Thyroid gland (tissue), 4 donors: ENCODE measurements at regions not wholly inside any gene's neighbourhood (a gene's known extent, or its start where the extent isn't known, plus 50 kb on each side); places are given as distances from the start of the nearest gene placed in this dataset.

Experiments used
- POLR2A ChIP-seq, 2 donors: fragments of 450-650 bp; IDR thresholded peaks; one replicate each; pipeline ENCODE4 v1.6.1; 2017; ENCODE audit warnings: antibody characterized with exemption in 2 of 2, mild to moderate bottlenecking in 2 of 2, moderate library complexity in 1 of 2
- TF ChIP-seq, protein P1 (sequence below), 6 experiments: fragments of 200-600 bp in 3 of 6; fragments of 450-650 bp in 3 of 6; sonication (generic) in 3 of 6; IDR thresholded peaks; one replicate each; pipeline ENCODE4 v1.5.1; 2016 to 2019; ENCODE audit warnings: antibody characterized with exemption in 6 of 6, mild to moderate bottlenecking in 2 of 6, inconsistent platforms in 1 of 6, moderate library complexity in 1 of 6

DNA sequence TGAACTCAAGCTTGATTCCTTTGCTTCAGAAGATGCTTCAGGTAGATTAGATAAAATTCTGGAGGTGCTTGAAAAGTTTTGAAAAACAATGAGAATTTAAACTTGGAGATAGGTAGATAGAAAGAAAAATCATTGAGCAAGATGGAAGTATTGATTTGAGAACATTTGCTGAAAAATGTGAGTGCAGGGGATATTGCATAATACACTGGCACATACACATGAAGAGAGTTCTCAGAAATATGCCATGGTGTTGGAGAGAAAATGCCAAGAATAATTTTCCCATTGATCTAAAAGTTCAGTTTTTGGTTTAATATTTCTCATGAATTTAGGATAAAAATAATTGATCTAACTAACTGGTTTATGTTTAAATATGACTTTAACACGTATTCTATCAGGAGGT, 107.2 kb upstream of the GBE1 start:
- TF ChIP-seq, protein P1, sequence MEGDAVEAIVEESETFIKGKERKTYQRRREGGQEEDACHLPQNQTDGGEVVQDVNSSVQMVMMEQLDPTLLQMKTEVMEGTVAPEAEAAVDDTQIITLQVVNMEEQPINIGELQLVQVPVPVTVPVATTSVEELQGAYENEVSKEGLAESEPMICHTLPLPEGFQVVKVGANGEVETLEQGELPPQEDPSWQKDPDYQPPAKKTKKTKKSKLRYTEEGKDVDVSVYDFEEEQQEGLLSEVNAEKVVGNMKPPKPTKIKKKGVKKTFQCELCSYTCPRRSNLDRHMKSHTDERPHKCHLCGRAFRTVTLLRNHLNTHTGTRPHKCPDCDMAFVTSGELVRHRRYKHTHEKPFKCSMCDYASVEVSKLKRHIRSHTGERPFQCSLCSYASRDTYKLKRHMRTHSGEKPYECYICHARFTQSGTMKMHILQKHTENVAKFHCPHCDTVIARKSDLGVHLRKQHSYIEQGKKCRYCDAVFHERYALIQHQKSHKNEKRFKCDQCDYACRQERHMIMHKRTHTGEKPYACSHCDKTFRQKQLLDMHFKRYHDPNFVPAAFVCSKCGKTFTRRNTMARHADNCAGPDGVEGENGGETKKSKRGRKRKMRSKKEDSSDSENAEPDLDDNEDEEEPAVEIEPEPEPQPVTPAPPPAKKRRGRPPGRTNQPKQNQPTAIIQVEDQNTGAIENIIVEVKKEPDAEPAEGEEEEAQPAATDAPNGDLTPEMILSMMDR (IDR thresholded peaks at IDR 0.05): no peak
- no peak for TF ChIP-seq POLR2A (IDR thresholded peaks at IDR 0.05)
